Caco-2 (cell line): ENCODE measurements at regions not wholly inside any gene's neighbourhood (a gene's known extent, or its start where the extent isn't known, plus 50 kb on each side); places are given as distances from the start of the nearest gene placed in this dataset.

Experiments
- BruUV-seq: library from RNA; stranded (reverse); fragments of 400-500 nt; replicated peaks from 2 replicates; lab custom pipeline; 2021; lab: Mats Ljungman, UMichigan
- CTCF ChIA-PET: fragments of 300-600 bp; sonication (Branson Sonifier 250); formaldehyde crosslinking; loops from one replicate; lab custom pipeline; 2022; ENCODE audit warnings: antibody characterized with exemption; lab: Charles Lee
- POLR2A ChIA-PET: fragments of 300-600 bp; sonication (Branson Sonifier 250); formaldehyde crosslinking; loops from one replicate; lab custom pipeline; 2022; ENCODE audit warnings: antibody characterized with exemption; lab: Charles Lee
- DNase-seq, 2 experiments: peaks; one replicate each; pipeline versions ENCODE4 v3.0.0 to v3.0.0-alpha.2; 2020 to 2022
- H3K27me3 ChIP-seq: replicated peaks from 2 replicates; pipeline ENCODE4 v1.6.0; 2011; ENCODE audit warnings: low read length; ENCODE audit not compliant: control insufficient read depth, insufficient read depth
- H3K36me3 ChIP-seq: 2 replicates; pipeline ENCODE4 v1.5.1; 2011; ENCODE audit warnings: low read length; ENCODE audit not compliant: control insufficient read depth, insufficient read depth
- H3K4me1 ChIP-seq: fragments of 250-450 bp; sonication (Bioruptor Pico); 2 replicates; pipeline ENCODE4 v1.5.1; 2020; ENCODE audit warnings: mild to moderate bottlenecking
- H3K4me3 ChIP-seq: 2 replicates; pipeline ENCODE4 v1.5.1; 2011; ENCODE audit warnings: low read depth, mild to moderate bottlenecking, control low read depth, low read length
- H3K9me3 ChIP-seq: fragments of 250-450 bp; sonication (Bioruptor Pico); 2 replicates; pipeline ENCODE4 v1.5.1; 2020; ENCODE audit warnings: mild to moderate bottlenecking, moderate library complexity
- H3K27ac Mint-ChIP-seq: one replicate; pipeline ENCODE4 v1.8.0; 2022; ENCODE audit warnings: mixed read lengths; ENCODE audit not compliant: unreplicated experiment
- H3K27me3 Mint-ChIP-seq: one replicate; pipeline ENCODE4 v1.8.0; 2022; ENCODE audit warnings: mixed read lengths; ENCODE audit not compliant: insufficient read depth, unreplicated experiment
- H3K36me3 Mint-ChIP-seq: one replicate; pipeline ENCODE4 v1.8.0; 2022; ENCODE audit warnings: mild to moderate bottlenecking, mixed read lengths; ENCODE audit not compliant: insufficient read depth, unreplicated experiment
- H3K4me1 Mint-ChIP-seq: one replicate; pipeline ENCODE4 v1.8.0; 2022; ENCODE audit warnings: low read depth, mixed read lengths; ENCODE audit not compliant: unreplicated experiment
- H3K4me3 Mint-ChIP-seq: one replicate; pipeline ENCODE4 v1.8.0; 2022; ENCODE audit warnings: mild to moderate bottlenecking, moderate library complexity, mixed read lengths; ENCODE audit not compliant: unreplicated experiment
- H3K9me3 Mint-ChIP-seq: one replicate; pipeline ENCODE4 v1.8.0; 2022; ENCODE audit warnings: mixed read lengths; ENCODE audit not compliant: unreplicated experiment
- CTCF ChIP-seq, 2 experiments: fragments of 200-600 bp in 1 of 2; IDR thresholded peaks; 1 replicate in 1 of 2; 2 replicates in 1 of 2; pipeline versions ENCODE4 v1.5.1 to v1.8.0; 2011 to 2022; ENCODE audit warnings: antibody characterized with exemption in 1 of 2, control low read depth in 1 of 2, inconsistent platforms in 1 of 2, low read depth in 1 of 2, low read length in 1 of 2, mild to moderate bottlenecking in 1 of 2, moderate library complexity in 1 of 2; ENCODE audit not compliant: insufficient read depth in 1 of 2, severe bottlenecking in 1 of 2, unreplicated experiment in 1 of 2
- intact Hi-C: fragments of 100-400 bp; cut with micrococcal nuclease; formaldehyde crosslinking; loops from one replicate; pipeline ENCODE4 v1.10.0; 2022; ENCODE audit not compliant: unreplicated experiment

DNA sequence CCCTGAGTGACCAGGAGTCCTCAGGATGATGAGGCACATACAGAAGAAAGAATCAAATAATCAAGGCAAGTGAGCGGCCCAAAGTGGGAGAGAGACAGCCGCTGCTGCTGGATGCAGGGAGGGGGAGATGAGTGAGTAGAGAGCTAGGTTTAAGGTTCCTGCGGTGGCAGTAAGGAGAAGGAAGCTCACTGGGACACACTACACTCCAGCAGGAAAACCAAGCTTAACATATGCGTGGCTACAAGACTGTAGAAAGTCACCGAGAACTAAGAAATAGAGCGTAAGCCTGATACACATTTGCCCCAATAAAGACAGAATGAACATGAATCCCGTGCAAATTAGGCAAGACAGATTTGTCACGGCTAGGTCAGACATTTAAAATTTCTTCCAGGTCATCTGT is 470.2 kb downstream of the KDM4C start:
- peaks cover 45% of the 10 kb centered on the region for H3K27me3 Mint-ChIP-seq
- CTCF ChIA-PET, result no interaction called here
- Histone ChIP-seq H3K36me3 (no peaks in the 10 kb centered on the region), H3K4me3 (no peak overlapping the region), H3K4me1 (no peaks in the 10 kb centered on the region), H3K27me3 (no peaks in the 10 kb centered on the region; the same call in 1 of the 2 replicates), H3K9me3 (no peaks in the 10 kb centered on the region)
- H3K9me3 Mint-ChIP-seq, result no peaks in the 10 kb centered on the region
- no peak overlapping the region for H3K27ac Mint-ChIP-seq
- DNase-seq, result no peak
- H3K4me3 Mint-ChIP-seq, result no peak overlapping the region
- BruUV-seq, result no TSS peak
- no peak for TF ChIP-seq CTCF (IDR thresholded peaks at IDR 0.05; ENCODE audit: insufficient read depth in 1 of 2, low read depth in 1 of 2, low read length in 1 of 2, severe bottlenecking in 1 of 2, unreplicated experiment in 1 of 2)
- H3K36me3 Mint-ChIP-seq, result no peaks in the 10 kb centered on the region
- POLR2A ChIA-PET, result no interaction called here
- no peaks in the 10 kb centered on the region for H3K4me1 Mint-ChIP-seq
- intact Hi-C loops, result no loop called here

GRCh38 chr9:7226007-7226640 is 468.4 kb downstream of the KDM4C start:
- H3K27me3 Mint-ChIP-seq, result peaks cover 38% of the 10 kb centered on the region
- ChIA-PET POLR2A (no interaction called here), CTCF (interaction anchor here (0.6 kb wide), 1 partner anchor 135 kb away, joined by 3 read pairs; no protein-coding TSS in a partner anchor)
- Histone ChIP-seq H3K4me3 (no peak overlapping the region), H3K9me3 (no peaks in the 10 kb centered on the region), H3K27me3 (no peaks in the 10 kb centered on the region; the same call in 1 of the 2 replicates), H3K4me1 (no peaks in the 10 kb centered on the region), H3K36me3 (no peaks in the 10 kb centered on the region)
- intact Hi-C loops, result no loop called here
- H3K4me3 Mint-ChIP-seq, result no peak overlapping the region
- no peaks in the 10 kb centered on the region for H3K4me1 Mint-ChIP-seq
- no peak overlapping the region for H3K27ac Mint-ChIP-seq
- BruUV-seq, result no TSS peak
- no peaks in the 10 kb centered on the region for H3K9me3 Mint-ChIP-seq
- TF ChIP-seq CTCF (IDR thresholded peaks at IDR 0.05; ENCODE audit: insufficient read depth in 1 of 2, low read depth in 1 of 2, low read length in 1 of 2, severe bottlenecking in 1 of 2, unreplicated experiment in 1 of 2), result no peak
- DNase-seq, result no peak
- no peaks in the 10 kb centered on the region for H3K36me3 Mint-ChIP-seq
